ENCODE measurements at regions not wholly inside any gene's neighbourhood (a gene's known extent, or its start where the extent isn't known, plus 50 kb on each side); places are given as distances from the start of the nearest gene placed in this dataset.
"Not testable (repeated sequence)": the region's sequence is repeated elsewhere in the genome, so short reads cannot be mapped to it uniquely, and the experiment has no call there.

GRCh38 chr20:51923633-51924032, 121.3 kb upstream of the SALL4 start:
- DNase-seq: no peak

GRCh38 chr20:51922812-51923211, 120.5 kb upstream of the SALL4 start:
- not testable (repeated sequence) for DNase-seq

GRCh38 chr20:51918561-51918960, 116.2 kb upstream of the SALL4 start:
- no peak for DNase-seq

- DNase-seq: no peak
These were observed 115.7 kb upstream of the SALL4 start for GRCh38 chr20:51917886-51918535.

GRCh38 chr20:51916244-51916643, 113.9 kb upstream of the SALL4 start:
- DNase-seq: no peak

GRCh38 chr20:51914758-51915157, 112.4 kb upstream of the SALL4 start:
- no peak for DNase-seq

- no peak for DNase-seq
These were observed 108.2 kb upstream of the SALL4 start for GRCh38 chr20:51910321-51911050.

GRCh38 chr20:51906679-51907078, 104.4 kb upstream of the SALL4 start:
- no peak for DNase-seq

- DNase-seq: no peak
These were observed 103.7 kb upstream of the SALL4 start for GRCh38 chr20:51906049-51906448.

- DNase-seq: no peak
These were observed 100.6 kb upstream of the SALL4 start for GRCh38 chr20:51902933-51903332.

- no peak for DNase-seq
These were observed 98.1 kb upstream of the SALL4 start for GRCh38 chr20:51900443-51900842.

- DNase-seq: no peak
These were observed 97.4 kb upstream of the SALL4 start for GRCh38 chr20:51899674-51900073.

GRCh38 chr20:51898788-51899187, 96.5 kb upstream of the SALL4 start:
- no peak for DNase-seq

GRCh38 chr20:51894619-51895018, 92.3 kb upstream of the SALL4 start:
- DNase-seq: no peak

GRCh38 chr20:51894201-51894600, 91.9 kb upstream of the SALL4 start:
- DNase-seq: no peak

- no peak for DNase-seq
These were observed 91.4 kb upstream of the SALL4 start for GRCh38 chr20:51893723-51894122.

- no peak for DNase-seq
These were observed 87.7 kb upstream of the SALL4 start for GRCh38 chr20:51890003-51890402.

GRCh38 chr20:51889466-51889865, 87.1 kb upstream of the SALL4 start:
- no peak for DNase-seq

- no peak for DNase-seq
These were observed 86.0 kb upstream of the SALL4 start for GRCh38 chr20:51888291-51888690.

- no peak for DNase-seq
These were observed 84.7 kb upstream of the SALL4 start for GRCh38 chr20:51886891-51887608.

GRCh38 chr20:51886341-51886740, 84.0 kb upstream of the SALL4 start:
- no peak for DNase-seq

GRCh38 chr20:51884561-51884960, 82.2 kb upstream of the SALL4 start:
- no peak for DNase-seq

GRCh38 chr20:51880188-51880587, 77.9 kb upstream of the SALL4 start:
- DNase-seq: no peak
